Breast epithelium (tissue), 3 donors: ENCODE measurements at regions not wholly inside any gene's neighbourhood (a gene's known extent, or its start where the extent isn't known, plus 50 kb on each side); places are given as distances from the start of the nearest gene placed in this dataset.

ENCODE experiments used
- CTCF ChIP-seq, 3 donors: fragments of 450-650 bp; IDR thresholded peaks; one replicate each; pipeline ENCODE4 v1.5.1; 2016 to 2017; ENCODE audit warnings: antibody characterized with exemption in 3 of 3, mild to moderate bottlenecking in 3 of 3, moderate library complexity in 3 of 3
- POLR2A ChIP-seq: fragments of 450-650 bp; IDR thresholded peaks from one replicate; pipeline ENCODE4 v1.6.1; 2016; ENCODE audit warnings: antibody characterized with exemption, mild to moderate bottlenecking, moderate library complexity
- POLR2AphosphoS5 ChIP-seq, 3 donors: sonication (generic); formaldehyde crosslinking; IDR thresholded peaks; one replicate each; pipeline ENCODE4 v1.6.1; 2017; ENCODE audit warnings: antibody characterized with exemption in 3 of 3

- TF ChIP-seq POLR2AphosphoS5 (IDR thresholded peaks at IDR 0.05) (no peak), POLR2A (no peak), CTCF (IDR thresholded peaks at IDR 0.05) (no peak)
Observed at GRCh38 chr12:102342281-102343006, 137.9 kb downstream of the IGF1 start.
